Transverse colon (tissue), 4 donors: ENCODE measurements at regions not wholly inside any gene's neighbourhood (a gene's known extent, or its start where the extent isn't known, plus 50 kb on each side); places are given as distances from the start of the nearest gene placed in this dataset.

Source experiments
- DNase-seq: peaks from one replicate; pipeline ENCODE4 v3.0.0-alpha.2; 2019
- H3K27ac ChIP-seq, 4 donors: fragments of 200-600 bp; sonication (generic); 2 replicates each; pipeline ENCODE4 v1.5.1; 2016 to 2018; ENCODE audit warnings: inconsistent platforms in 4 of 4
- H3K27me3 ChIP-seq: fragments of 200-600 bp; sonication (generic); 2 replicates; pipeline ENCODE4 v1.5.1; 2017; ENCODE audit warnings: inconsistent platforms
- H3K36me3 ChIP-seq, 4 donors: fragments of 200-600 bp; sonication (generic); 2 replicates each; pipeline ENCODE4 v1.5.1; 2017 to 2019; ENCODE audit warnings: inconsistent platforms in 4 of 4
- H3K4me1 ChIP-seq, 4 donors: fragments of 200-600 bp; sonication (generic); 2 replicates each; pipeline ENCODE4 v1.5.1; 2017 to 2020; ENCODE audit warnings: inconsistent platforms in 4 of 4
- H3K4me3 ChIP-seq, 4 donors: fragments of 200-600 bp; sonication (generic); 1 replicate in 1 of 4; 2 replicates in 3 of 4; pipeline versions ENCODE4 v1.5.1 to v1.6.1; 2017 to 2019; ENCODE audit warnings: inconsistent platforms in 4 of 4
- H3K9me3 ChIP-seq, 2 donors: fragments of 200-600 bp; sonication (generic); 2 replicates each; pipeline ENCODE4 v1.5.1; 2017 to 2019; ENCODE audit warnings: inconsistent platforms in 2 of 2
- EP300 ChIP-seq: sonication (generic); formaldehyde crosslinking; IDR thresholded peaks from one replicate; pipeline ENCODE4 v1.6.1; 2017; ENCODE audit warnings: antibody characterized with exemption, low read depth
- POLR2A ChIP-seq: fragments of 450-650 bp; IDR thresholded peaks from one replicate; pipeline ENCODE4 v1.6.1; 2016; ENCODE audit warnings: antibody characterized with exemption, mild to moderate bottlenecking, moderate library complexity
- POLR2AphosphoS5 ChIP-seq, 3 donors: sonication (generic); formaldehyde crosslinking; IDR thresholded peaks; one replicate each; pipeline ENCODE4 v1.6.1; 2016; ENCODE audit warnings: antibody characterized with exemption in 3 of 3
- WGBS, 2 donors: methylation state at CpG; one replicate each; pipeline ENCODE4 v1.1.5; 2018; ENCODE audit warnings: low coverage in 1 of 2; 5-methylcytosine and 5-hydroxymethylcytosine counted together
- in situ Hi-C, 4 donors: fragments of 200-750 bp; cut with MboI; loops; one replicate each; pipeline versions ENCODE4 v1.15.0 to v1.15.1; 2017; ENCODE audit warnings: low sequenced_read_pairs in 3 of 4, low pct_ligation_motif_present in 1 of 4, low pct_unique_long_range_greater_than_20kb in 1 of 4
- intact Hi-C: fragments of 100-400 bp; cut with DNase I; formaldehyde crosslinking; loops from one replicate; pipeline ENCODE4 v1.15.1; 2023; ENCODE audit warnings: low total_unique reads
- small RNA-seq, 4 donors: library from RNA; depleted of rRNA; stranded (forward); fragments of <200 nt; gene quantifications; one replicate each; pipeline ENCODE3, GENCODE V24; 2016
- TF ChIP-seq, protein P1 (sequence below), 5 experiments: fragments of 200-600 bp in 3 of 5; fragments of 450-650 bp in 2 of 5; sonication (generic) in 3 of 5; IDR thresholded peaks; 1 replicate in 2 of 5; 2 replicates in 3 of 5; pipeline ENCODE4 v1.5.1; 2016 to 2017; ENCODE audit warnings: antibody characterized with exemption in 5 of 5, inconsistent platforms in 3 of 5, mild to moderate bottlenecking in 2 of 5, moderate library complexity in 1 of 5

DNA sequence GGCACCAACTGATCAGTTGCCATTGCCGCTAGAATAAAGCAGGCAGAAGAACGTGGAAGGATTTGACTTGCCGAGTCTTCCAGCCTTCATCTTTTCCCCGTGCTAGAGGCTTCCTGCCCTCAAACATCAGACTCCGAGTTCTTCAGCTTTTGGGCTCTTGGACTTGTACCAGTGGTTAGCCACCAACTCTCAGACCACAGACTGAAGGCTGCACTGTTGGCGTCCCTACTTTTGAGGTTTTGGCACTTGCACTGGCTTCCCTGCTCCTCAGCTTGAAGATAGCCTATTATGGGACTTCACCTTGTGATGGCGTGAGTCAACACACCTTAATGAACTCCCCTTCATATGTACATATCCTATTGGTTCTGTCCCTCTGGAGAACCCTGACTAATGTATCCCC, 57.3 kb upstream of the KCND2 start:
- Histone ChIP-seq H3K27me3 (no peaks in the 10 kb centered on the region), H3K36me3 (no peaks in the 10 kb centered on the region), H3K27ac (no peak overlapping the region), H3K4me1 (no peaks in the 10 kb centered on the region), H3K4me3 (no peak overlapping the region), H3K9me3 (no peaks in the 10 kb centered on the region)
- intact Hi-C loops (no loop called here), in situ Hi-C loops (no loop called here)
- WGBS, 2 donors, result 92% methylated on average over 7 of the region's 7 CpGs; no CpG with 5 or more reads in 1 of the 2 donors
- TF ChIP-seq EP300 (no peak), POLR2A (no peak), POLR2AphosphoS5 (IDR thresholded peaks at IDR 0.05) (no peak)
- TF ChIP-seq, protein P1, sequence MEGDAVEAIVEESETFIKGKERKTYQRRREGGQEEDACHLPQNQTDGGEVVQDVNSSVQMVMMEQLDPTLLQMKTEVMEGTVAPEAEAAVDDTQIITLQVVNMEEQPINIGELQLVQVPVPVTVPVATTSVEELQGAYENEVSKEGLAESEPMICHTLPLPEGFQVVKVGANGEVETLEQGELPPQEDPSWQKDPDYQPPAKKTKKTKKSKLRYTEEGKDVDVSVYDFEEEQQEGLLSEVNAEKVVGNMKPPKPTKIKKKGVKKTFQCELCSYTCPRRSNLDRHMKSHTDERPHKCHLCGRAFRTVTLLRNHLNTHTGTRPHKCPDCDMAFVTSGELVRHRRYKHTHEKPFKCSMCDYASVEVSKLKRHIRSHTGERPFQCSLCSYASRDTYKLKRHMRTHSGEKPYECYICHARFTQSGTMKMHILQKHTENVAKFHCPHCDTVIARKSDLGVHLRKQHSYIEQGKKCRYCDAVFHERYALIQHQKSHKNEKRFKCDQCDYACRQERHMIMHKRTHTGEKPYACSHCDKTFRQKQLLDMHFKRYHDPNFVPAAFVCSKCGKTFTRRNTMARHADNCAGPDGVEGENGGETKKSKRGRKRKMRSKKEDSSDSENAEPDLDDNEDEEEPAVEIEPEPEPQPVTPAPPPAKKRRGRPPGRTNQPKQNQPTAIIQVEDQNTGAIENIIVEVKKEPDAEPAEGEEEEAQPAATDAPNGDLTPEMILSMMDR (IDR thresholded peaks at IDR 0.05), result no peak
- DNase-seq, result no peak

DNA sequence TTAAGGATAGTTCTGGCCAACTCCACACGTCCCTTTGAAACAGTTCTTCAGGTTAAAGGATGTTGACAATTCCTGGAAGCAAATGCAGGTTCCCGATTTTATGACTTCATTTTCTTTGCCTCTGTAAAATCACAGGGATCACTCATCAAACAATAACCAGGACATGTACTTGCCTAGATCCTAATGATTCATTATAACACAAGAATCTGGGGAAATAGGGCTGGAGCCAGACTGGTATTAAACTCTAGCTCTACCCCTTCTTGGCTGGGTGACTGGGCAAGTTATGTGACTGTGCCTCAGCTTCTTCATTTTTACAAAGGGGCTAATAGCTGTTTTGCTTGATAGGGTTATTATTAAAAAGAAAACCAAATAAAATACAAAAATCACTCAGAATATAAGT, 56.0 kb upstream of the KCND2 start:
- no peaks in the 10 kb centered on the region for H3K36me3 ChIP-seq
- TF ChIP-seq POLR2AphosphoS5 (IDR thresholded peaks at IDR 0.05) (no peak), POLR2A (no peak), EP300 (no peak)
- TF ChIP-seq, protein P1 (IDR thresholded peaks at IDR 0.05), result no peak
- WGBS, 2 donors, result 33 to 40% methylated on average over 2 of the region's 2 CpGs
- no peak overlapping the region for H3K4me3 ChIP-seq
- H3K27ac ChIP-seq, result no peak overlapping the region
- H3K9me3 ChIP-seq, result no peaks in the 10 kb centered on the region
- no peaks in the 10 kb centered on the region for H3K4me1 ChIP-seq
- intact Hi-C loops, result no loop called here
- no peak for DNase-seq
- no peaks in the 10 kb centered on the region for H3K27me3 ChIP-seq
- in situ Hi-C loops, result no loop called here

DNA sequence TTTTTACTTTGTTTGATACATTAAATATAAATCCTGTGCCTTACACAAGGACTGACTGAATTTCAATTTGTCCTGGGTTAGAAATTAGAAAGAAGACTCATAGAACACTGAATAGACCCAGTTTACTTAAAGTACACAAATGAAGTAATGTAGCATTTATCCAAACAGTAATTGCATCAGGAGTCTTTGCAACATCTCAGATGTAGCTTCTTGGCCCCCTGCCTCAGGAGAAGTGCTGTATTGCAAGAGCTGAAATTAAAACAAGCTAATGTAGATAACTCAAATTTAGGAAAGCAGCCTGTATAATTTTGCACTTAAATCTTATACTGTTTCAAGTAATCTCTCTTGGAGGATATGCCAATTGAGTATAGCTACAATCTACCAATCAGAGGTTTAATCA, 54.3 kb upstream of the KCND2 start:
- Histone ChIP-seq H3K4me1 (no peaks in the 10 kb centered on the region), H3K4me3 (no peak overlapping the region), H3K36me3 (no peaks in the 10 kb centered on the region), H3K27me3 (no peaks in the 10 kb centered on the region), H3K9me3 (no peaks in the 10 kb centered on the region), H3K27ac (no peak overlapping the region)
- TF ChIP-seq POLR2AphosphoS5 (IDR thresholded peaks at IDR 0.05) (no peak), POLR2A (no peak), EP300 (no peak)
- TF ChIP-seq, protein P1 (IDR thresholded peaks at IDR 0.05), result no peak
- no peak for DNase-seq
- intact Hi-C loops (no loop called here), in situ Hi-C loops (no loop called here)

DNA sequence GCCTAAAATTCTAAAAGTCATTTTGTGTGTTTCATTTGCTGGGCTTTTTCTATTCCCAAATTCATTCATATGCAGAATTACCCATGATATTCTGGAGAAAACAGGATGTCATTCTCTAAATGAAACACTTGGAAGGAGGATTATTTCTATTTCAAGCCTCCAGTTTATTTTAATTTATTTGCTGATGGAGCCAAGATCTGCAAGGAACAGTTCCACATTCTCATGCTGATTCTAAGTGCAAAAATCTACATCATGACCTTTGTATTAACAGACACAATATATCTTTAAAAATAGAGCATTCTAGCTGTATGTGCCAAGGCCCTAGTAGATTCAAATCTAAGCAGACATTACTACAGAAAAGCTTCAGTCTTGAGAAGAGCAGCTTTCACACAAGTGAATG, 51.3 kb upstream of the KCND2 start:
- no peak for DNase-seq
- Histone ChIP-seq H3K27me3 (no peaks in the 10 kb centered on the region), H3K36me3 (no peaks in the 10 kb centered on the region), H3K27ac (no peak overlapping the region), H3K4me1 (no peaks in the 10 kb centered on the region), H3K9me3 (no peaks in the 10 kb centered on the region), H3K4me3 (no peak overlapping the region)
- TF ChIP-seq, protein P1 (IDR thresholded peaks at IDR 0.05), result no peak
- no peak for TF ChIP-seq POLR2AphosphoS5 (IDR thresholded peaks at IDR 0.05)
- no peak for TF ChIP-seq POLR2A
- intact Hi-C loops, result no loop called here
- in situ Hi-C loops, result no loop called here

Small RNA genes lying in the stretch of these regions (small RNA-seq; reads per million reads assigned to genes)
- 0 reads per million in 4 donors for gene RNU1-29P
